HepG2 (cell line): ENCODE measurements at regions not wholly inside any gene's neighbourhood (a gene's known extent, or its start where the extent isn't known, plus 50 kb on each side); places are given as distances from the start of the nearest gene placed in this dataset.

ENCODE experiments used
- CENPT ChIP-seq: sonication (generic); formaldehyde crosslinking; IDR thresholded peaks from 2 replicates; pipeline ENCODE4 v1.8.0; 2022; ENCODE audit warnings: low read depth, mild to moderate bottlenecking, moderate library complexity, missing genetic modification reagents
- FOXC1 ChIP-seq: sonication (generic); formaldehyde crosslinking; IDR thresholded peaks from 2 replicates; pipeline ENCODE4 v1.8.0; 2022; ENCODE audit warnings: mild to moderate bottlenecking, missing genetic modification reagents, borderline replicate concordance
- FOXO1 ChIP-seq: sonication (generic); formaldehyde crosslinking; IDR thresholded peaks from 2 replicates; pipeline ENCODE4 v1.4.0; 2020; ENCODE audit warnings: missing genetic modification reagents
- GABPA ChIP-seq, 2 experiments: IDR thresholded peaks; 2 replicates each; pipeline ENCODE4 v1.6.1; 2011 to 2016; ENCODE audit warnings: low read depth in 2 of 2, low read length in 1 of 2, missing biosample characterization in 1 of 2, missing genetic modification characterization in 1 of 2
- HNRNPUL1 ChIP-seq: fragments of 200-400 bp; formaldehyde crosslinking; IDR thresholded peaks from 2 replicates; pipeline ENCODE4 v1.6.1; 2017; ENCODE audit warnings: low read depth, mild to moderate bottlenecking, low read length, moderate library complexity
- HOXA3 ChIP-seq: sonication (generic); formaldehyde crosslinking; IDR thresholded peaks from 2 replicates; pipeline ENCODE4 v1.5.0; 2020; ENCODE audit warnings: missing genetic modification reagents
- IKZF4 ChIP-seq: sonication (generic); formaldehyde crosslinking; IDR thresholded peaks from 2 replicates; pipeline ENCODE4 v1.5.1; 2020; ENCODE audit warnings: borderline replicate concordance, mild to moderate bottlenecking, low read depth, missing genetic modification reagents; ENCODE audit errors: not compliant biosample characterization
- RBFOX2 ChIP-seq: fragments of 200-400 bp; formaldehyde crosslinking; IDR thresholded peaks from 2 replicates; pipeline ENCODE4 v1.6.1; 2017; ENCODE audit warnings: low read depth, mild to moderate bottlenecking, low read length
- SAP130 ChIP-seq: IDR thresholded peaks from 2 replicates; pipeline ENCODE4 v1.6.1; 2016; ENCODE audit warnings: low read depth
- SOX13 ChIP-seq, 3 experiments: fragments of 450-650 bp in 1 of 3; sonication (generic) in 1 of 3; formaldehyde crosslinking in 1 of 3; IDR thresholded peaks in 2 of 3; conservative IDR thresholded peaks in 1 of 3; 2 replicates each; pipeline versions ENCODE4 v1.5.0 to v1.6.1; 2016 to 2020; ENCODE audit warnings: antibody characterized with exemption in 1 of 3, mild to moderate bottlenecking in 1 of 3, missing compliant biosample characterization in 1 of 3, missing genetic modification reagents in 1 of 3, moderate library complexity in 1 of 3
- SRY ChIP-seq: sonication (generic); formaldehyde crosslinking; IDR thresholded peaks from 2 replicates; pipeline ENCODE4 v1.8.0; 2022; ENCODE audit warnings: mild to moderate bottlenecking, missing genetic modification reagents
- ZBTB7A ChIP-seq: sonication (generic); formaldehyde crosslinking; IDR thresholded peaks from 2 replicates; pipeline ENCODE4 v1.8.0; 2022; ENCODE audit warnings: mild to moderate bottlenecking, missing genetic modification reagents
- ZMAT3 ChIP-seq: sonication (generic); formaldehyde crosslinking; conservative IDR thresholded peaks from 2 replicates; pipeline ENCODE4 v1.7.0; 2021; ENCODE audit warnings: missing genetic modification reagents
- ZNF251 ChIP-seq: sonication (generic); formaldehyde crosslinking; IDR thresholded peaks from 2 replicates; pipeline ENCODE4 v1.9.0; 2021; ENCODE audit warnings: mild to moderate bottlenecking, missing genetic modification reagents
- ZNF350 ChIP-seq: sonication (generic); formaldehyde crosslinking; IDR thresholded peaks from 2 replicates; pipeline ENCODE4 v1.4.0; 2020; ENCODE audit warnings: mild to moderate bottlenecking, low read depth, missing genetic modification reagents, borderline replicate concordance
- ZNF644 ChIP-seq: IDR thresholded peaks from 2 replicates; pipeline ENCODE4 v1.6.1; 2016; ENCODE audit warnings: low read depth
- TF ChIP-seq, protein P1 (sequence below): sonication (generic); formaldehyde crosslinking; IDR thresholded peaks from 2 replicates; pipeline ENCODE4 v1.4.0; 2020; ENCODE audit warnings: missing genetic modification reagents, mild to moderate bottlenecking, borderline replicate concordance
- TF ChIP-seq, protein P2 (sequence below): sonication (generic); formaldehyde crosslinking; IDR thresholded peaks from 2 replicates; pipeline ENCODE4 v1.5.0; 2020; ENCODE audit warnings: mild to moderate bottlenecking, missing genetic modification reagents, borderline replicate concordance
- TF ChIP-seq, protein P3 (sequence below): sonication (generic); formaldehyde crosslinking; IDR thresholded peaks from 2 replicates; pipeline ENCODE4 v1.4.0; 2020; ENCODE audit warnings: missing genetic modification reagents
- TF ChIP-seq, protein P4 (sequence below): sonication (generic); formaldehyde crosslinking; IDR thresholded peaks from 2 replicates; pipeline ENCODE4 v1.5.1; 2020; ENCODE audit warnings: missing genetic modification reagents, mild to moderate bottlenecking, borderline replicate concordance

DNA sequence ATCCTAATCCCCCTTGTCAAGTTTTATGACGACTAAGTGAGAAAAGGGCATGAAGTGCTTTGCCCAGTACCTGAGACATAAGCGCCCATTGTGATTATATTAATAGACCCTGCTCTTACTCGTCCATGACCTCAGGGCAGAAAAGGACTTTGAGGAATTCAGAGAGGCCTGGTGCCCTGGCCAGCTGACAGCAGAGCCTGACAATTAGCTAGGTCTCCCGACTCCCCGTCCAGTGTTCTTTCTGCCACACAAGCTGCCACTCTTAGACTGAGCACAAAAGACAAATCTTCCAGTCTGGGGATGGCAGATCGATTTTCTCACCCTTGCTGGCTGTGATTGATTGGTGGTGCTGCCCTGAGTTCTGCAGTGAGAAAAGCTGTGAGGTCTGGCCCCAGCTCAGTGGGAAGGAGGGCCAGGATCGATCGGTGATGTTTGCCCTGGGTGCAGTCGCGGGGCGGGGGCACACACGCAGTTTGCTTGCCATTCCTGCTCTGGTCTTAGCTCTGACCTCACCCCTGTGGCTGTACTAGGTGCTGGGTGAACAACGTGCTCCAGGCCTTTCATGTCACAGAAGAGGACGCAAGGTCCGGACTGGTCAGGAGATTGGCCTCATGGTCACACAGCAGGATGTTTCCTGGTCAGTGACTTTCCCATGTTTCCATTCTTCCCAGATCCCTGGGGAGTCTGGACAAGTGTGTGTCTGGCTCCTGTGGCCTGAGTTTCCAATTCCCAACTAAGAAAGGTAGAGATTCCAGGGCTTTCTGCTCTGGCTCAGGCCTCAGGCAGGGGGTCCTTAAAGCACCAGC, 67.4 kb upstream of the TLE3 start (continued):
- TF ChIP-seq HOXA3 (CRISPR knock-in tag) (peak; percentile 27; the same call in 1 of the 2 replicates), FOXO1 (CRISPR knock-in tag) (peak; percentile 35; the same call in 1 of the 2 replicates), IKZF4 (no peak), ZNF251 (no peak), CENPT (CRISPR knock-in tag) (no peak), ZBTB7A (CRISPR knock-in tag) (0 out of 2 replicates have a peak, but pooled peaks have one; percentile 38), SRY (CRISPR knock-in tag) (no peak), ZMAT3 (CRISPR knock-in tag) (no peak), FOXC1 (CRISPR knock-in tag) (no peak), ZNF644 (no peak), SAP130 (CRISPR knock-in tag) (peak; percentile 38; the same call in 1 of the 2 replicates), ZNF350 (CRISPR knock-in tag) (peak; percentile 63; the same call in 1 of the 2 replicates), HNRNPUL1 (no peak), RBFOX2 (no peak), GABPA (IDR thresholded peaks at IDR 0.05; ENCODE audit: low read depth, low read length) (no peak), GABPA (CRISPR knock-in tag; IDR thresholded peaks at IDR 0.05; ENCODE audit: low read depth) (no peak), SOX13 (IDR thresholded peaks at IDR 0.05) (no peak), SOX13 (CRISPR knock-in tag; conservative IDR thresholded peaks at IDR 0.05 in 1 of 2, IDR thresholded peaks at IDR 0.05 in 1 of 2) (no peak)
- TF ChIP-seq, protein P1, sequence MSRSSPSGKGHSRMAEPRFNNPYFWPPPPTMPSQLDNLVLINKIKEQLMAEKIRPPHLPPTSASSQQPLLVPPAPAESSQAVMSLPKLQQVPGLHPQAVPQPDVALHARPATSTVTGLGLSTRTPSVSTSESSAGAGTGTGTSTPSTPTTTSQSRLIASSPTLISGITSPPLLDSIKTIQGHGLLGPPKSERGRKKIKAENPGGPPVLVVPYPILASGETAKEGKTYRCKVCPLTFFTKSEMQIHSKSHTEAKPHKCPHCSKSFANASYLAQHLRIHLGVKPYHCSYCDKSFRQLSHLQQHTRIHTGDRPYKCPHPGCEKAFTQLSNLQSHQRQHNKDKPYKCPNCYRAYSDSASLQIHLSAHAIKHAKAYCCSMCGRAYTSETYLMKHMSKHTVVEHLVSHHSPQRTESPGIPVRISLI (CRISPR knock-in tag) = no peak
- TF ChIP-seq, protein P2, sequence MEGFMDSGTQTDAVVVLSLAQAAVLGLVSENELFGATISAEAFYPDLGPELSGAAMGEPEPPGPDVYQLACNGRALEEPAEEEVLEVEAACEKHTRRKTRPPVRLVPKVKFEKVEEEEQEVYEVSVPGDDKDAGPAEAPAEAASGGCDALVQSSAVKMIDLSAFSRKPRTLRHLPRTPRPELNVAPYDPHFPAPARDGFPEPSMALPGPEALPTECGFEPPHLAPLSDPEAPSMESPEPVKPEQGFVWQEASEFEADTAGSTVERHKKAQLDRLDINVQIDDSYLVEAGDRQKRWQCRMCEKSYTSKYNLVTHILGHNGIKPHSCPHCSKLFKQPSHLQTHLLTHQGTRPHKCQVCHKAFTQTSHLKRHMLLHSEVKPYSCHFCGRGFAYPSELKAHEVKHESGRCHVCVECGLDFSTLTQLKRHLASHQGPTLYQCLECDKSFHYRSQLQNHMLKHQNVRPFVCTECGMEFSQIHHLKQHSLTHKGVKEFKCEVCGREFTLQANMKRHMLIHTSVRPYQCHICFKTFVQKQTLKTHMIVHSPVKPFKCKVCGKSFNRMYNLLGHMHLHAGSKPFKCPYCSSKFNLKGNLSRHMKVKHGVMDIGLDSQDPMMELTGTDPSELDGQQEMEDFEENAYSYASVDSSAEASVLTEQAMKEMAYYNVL (CRISPR knock-in tag) = no peak
- TF ChIP-seq, protein P3, sequence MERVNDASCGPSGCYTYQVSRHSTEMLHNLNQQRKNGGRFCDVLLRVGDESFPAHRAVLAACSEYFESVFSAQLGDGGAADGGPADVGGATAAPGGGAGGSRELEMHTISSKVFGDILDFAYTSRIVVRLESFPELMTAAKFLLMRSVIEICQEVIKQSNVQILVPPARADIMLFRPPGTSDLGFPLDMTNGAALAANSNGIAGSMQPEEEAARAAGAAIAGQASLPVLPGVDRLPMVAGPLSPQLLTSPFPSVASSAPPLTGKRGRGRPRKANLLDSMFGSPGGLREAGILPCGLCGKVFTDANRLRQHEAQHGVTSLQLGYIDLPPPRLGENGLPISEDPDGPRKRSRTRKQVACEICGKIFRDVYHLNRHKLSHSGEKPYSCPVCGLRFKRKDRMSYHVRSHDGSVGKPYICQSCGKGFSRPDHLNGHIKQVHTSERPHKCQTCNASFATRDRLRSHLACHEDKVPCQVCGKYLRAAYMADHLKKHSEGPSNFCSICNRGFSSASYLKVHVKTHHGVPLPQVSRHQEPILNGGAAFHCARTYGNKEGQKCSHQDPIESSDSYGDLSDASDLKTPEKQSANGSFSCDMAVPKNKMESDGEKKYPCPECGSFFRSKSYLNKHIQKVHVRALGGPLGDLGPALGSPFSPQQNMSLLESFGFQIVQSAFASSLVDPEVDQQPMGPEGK (CRISPR knock-in tag) = peak; percentile 72
- TF ChIP-seq, protein P4, sequence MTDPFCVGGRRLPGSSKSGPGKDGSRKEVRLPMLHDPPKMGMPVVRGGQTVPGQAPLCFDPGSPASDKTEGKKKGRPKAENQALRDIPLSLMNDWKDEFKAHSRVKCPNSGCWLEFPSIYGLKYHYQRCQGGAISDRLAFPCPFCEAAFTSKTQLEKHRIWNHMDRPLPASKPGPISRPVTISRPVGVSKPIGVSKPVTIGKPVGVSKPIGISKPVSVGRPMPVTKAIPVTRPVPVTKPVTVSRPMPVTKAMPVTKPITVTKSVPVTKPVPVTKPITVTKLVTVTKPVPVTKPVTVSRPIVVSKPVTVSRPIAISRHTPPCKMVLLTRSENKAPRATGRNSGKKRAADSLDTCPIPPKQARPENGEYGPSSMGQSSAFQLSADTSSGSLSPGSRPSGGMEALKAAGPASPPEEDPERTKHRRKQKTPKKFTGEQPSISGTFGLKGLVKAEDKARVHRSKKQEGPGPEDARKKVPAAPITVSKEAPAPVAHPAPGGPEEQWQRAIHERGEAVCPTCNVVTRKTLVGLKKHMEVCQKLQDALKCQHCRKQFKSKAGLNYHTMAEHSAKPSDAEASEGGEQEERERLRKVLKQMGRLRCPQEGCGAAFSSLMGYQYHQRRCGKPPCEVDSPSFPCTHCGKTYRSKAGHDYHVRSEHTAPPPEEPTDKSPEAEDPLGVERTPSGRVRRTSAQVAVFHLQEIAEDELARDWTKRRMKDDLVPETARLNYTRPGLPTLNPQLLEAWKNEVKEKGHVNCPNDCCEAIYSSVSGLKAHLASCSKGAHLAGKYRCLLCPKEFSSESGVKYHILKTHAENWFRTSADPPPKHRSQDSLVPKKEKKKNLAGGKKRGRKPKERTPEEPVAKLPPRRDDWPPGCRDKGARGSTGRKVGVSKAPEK = no peak
